Neural cell (in vitro differentiated cells): ENCODE measurements at regions not wholly inside any gene's neighbourhood (a gene's known extent, or its start where the extent isn't known, plus 50 kb on each side); places are given as distances from the start of the nearest gene placed in this dataset.

ENCODE experiments used
- EZH2 ChIP-seq: fragments of 200-600, 300-800 bp; shearing (Covaris generic), sonication (generic); IDR thresholded peaks from 2 replicates; pipeline ENCODE4 v1.6.1; 2014; ENCODE audit warnings: antibody characterized with exemption, low read length, borderline replicate concordance, mild to moderate bottlenecking; ENCODE audit not compliant: insufficient read depth, poor library complexity, severe bottlenecking
- POLR2AphosphoS5 ChIP-seq: IDR thresholded peaks from 2 replicates; pipeline ENCODE4 v1.6.1; 2012
- RAD21 ChIP-seq: fragments of 450-650 bp; conservative IDR thresholded peaks from 2 replicates; pipeline ENCODE4 v1.6.1; 2014; ENCODE audit warnings: antibody characterized with exemption, mild to moderate bottlenecking, moderate library complexity
- TAF1 ChIP-seq: IDR thresholded peaks from 2 replicates; pipeline ENCODE4 v1.6.1; 2012; ENCODE audit warnings: low read depth
- TF ChIP-seq, protein P1 (sequence below): fragments of 450-650 bp; IDR thresholded peaks from 2 replicates; pipeline ENCODE4 v1.5.1; 2014; ENCODE audit warnings: antibody characterized with exemption, mild to moderate bottlenecking, moderate library complexity; ENCODE audit not compliant: poor library complexity, severe bottlenecking
- TF ChIP-seq, protein P2 (sequence below): IDR thresholded peaks from 2 replicates; pipeline ENCODE4 v1.6.1; 2012; ENCODE audit warnings: borderline replicate concordance

DNA sequence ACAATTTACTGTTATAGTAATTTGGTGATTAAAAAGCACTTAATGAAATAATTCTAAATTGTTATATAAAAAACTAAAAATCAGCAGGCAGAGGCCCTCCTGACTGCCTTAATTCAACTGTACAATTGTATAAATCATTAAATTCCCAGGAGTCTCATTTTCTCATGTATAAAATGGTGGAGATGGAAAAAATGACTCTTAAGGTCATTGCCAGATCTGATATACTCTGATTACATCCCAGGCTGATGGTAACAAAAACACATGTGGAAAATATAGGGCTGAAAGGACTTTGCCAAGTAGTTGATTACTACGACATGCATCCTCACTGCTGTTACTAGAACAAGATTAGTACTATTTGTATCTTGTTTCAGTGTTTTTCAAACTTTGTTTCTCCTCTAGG, 1020.0 kb upstream of the SLC10A2 start:
- TF ChIP-seq, protein P1, sequence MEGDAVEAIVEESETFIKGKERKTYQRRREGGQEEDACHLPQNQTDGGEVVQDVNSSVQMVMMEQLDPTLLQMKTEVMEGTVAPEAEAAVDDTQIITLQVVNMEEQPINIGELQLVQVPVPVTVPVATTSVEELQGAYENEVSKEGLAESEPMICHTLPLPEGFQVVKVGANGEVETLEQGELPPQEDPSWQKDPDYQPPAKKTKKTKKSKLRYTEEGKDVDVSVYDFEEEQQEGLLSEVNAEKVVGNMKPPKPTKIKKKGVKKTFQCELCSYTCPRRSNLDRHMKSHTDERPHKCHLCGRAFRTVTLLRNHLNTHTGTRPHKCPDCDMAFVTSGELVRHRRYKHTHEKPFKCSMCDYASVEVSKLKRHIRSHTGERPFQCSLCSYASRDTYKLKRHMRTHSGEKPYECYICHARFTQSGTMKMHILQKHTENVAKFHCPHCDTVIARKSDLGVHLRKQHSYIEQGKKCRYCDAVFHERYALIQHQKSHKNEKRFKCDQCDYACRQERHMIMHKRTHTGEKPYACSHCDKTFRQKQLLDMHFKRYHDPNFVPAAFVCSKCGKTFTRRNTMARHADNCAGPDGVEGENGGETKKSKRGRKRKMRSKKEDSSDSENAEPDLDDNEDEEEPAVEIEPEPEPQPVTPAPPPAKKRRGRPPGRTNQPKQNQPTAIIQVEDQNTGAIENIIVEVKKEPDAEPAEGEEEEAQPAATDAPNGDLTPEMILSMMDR: no peak
- TF ChIP-seq POLR2AphosphoS5 (no peak), TAF1 (no peak), RAD21 (no peak), EZH2 (no peak)
- TF ChIP-seq, protein P2, sequence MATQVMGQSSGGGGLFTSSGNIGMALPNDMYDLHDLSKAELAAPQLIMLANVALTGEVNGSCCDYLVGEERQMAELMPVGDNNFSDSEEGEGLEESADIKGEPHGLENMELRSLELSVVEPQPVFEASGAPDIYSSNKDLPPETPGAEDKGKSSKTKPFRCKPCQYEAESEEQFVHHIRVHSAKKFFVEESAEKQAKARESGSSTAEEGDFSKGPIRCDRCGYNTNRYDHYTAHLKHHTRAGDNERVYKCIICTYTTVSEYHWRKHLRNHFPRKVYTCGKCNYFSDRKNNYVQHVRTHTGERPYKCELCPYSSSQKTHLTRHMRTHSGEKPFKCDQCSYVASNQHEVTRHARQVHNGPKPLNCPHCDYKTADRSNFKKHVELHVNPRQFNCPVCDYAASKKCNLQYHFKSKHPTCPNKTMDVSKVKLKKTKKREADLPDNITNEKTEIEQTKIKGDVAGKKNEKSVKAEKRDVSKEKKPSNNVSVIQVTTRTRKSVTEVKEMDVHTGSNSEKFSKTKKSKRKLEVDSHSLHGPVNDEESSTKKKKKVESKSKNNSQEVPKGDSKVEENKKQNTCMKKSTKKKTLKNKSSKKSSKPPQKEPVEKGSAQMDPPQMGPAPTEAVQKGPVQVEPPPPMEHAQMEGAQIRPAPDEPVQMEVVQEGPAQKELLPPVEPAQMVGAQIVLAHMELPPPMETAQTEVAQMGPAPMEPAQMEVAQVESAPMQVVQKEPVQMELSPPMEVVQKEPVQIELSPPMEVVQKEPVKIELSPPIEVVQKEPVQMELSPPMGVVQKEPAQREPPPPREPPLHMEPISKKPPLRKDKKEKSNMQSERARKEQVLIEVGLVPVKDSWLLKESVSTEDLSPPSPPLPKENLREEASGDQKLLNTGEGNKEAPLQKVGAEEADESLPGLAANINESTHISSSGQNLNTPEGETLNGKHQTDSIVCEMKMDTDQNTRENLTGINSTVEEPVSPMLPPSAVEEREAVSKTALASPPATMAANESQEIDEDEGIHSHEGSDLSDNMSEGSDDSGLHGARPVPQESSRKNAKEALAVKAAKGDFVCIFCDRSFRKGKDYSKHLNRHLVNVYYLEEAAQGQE: no peak
